RWPE1 (cell line): ENCODE measurements at regions not wholly inside any gene's neighbourhood (a gene's known extent, or its start where the extent isn't known, plus 50 kb on each side); places are given as distances from the start of the nearest gene placed in this dataset.
A peak's percentile ranks its signal among the peaks of the same experiment; 100 is the strongest.

Experiments
- CTCF ChIA-PET: fragments of 350-600 bp; sonication (Branson Sonifier 250); formaldehyde crosslinking; extraction: SDS; loops from one replicate; lab custom pipeline; 2021; lab: Yijun Ruan, JAX
- POLR2A ChIA-PET: fragments of 400-600 bp; formaldehyde crosslinking; extraction: SDS; loops from one replicate; lab custom pipeline; 2020; ENCODE audit warnings: antibody characterized with exemption; ENCODE audit not compliant: low non-redundant PET; lab: Yijun Ruan, JAX
- DNase-seq: peaks from one replicate; pipeline ENCODE4 v3.0.0; 2012; ENCODE audit warnings: low spot score
- H3K27ac ChIP-seq: fragments of 450-650 bp; 2 replicates; pipeline ENCODE4 v1.5.1; 2017
- TF ChIP-seq, protein P1 (sequence below): fragments of 450-650 bp; conservative IDR thresholded peaks from 2 replicates; pipeline ENCODE4 v1.5.1; 2017; ENCODE audit warnings: low read depth, mild to moderate bottlenecking

DNA sequence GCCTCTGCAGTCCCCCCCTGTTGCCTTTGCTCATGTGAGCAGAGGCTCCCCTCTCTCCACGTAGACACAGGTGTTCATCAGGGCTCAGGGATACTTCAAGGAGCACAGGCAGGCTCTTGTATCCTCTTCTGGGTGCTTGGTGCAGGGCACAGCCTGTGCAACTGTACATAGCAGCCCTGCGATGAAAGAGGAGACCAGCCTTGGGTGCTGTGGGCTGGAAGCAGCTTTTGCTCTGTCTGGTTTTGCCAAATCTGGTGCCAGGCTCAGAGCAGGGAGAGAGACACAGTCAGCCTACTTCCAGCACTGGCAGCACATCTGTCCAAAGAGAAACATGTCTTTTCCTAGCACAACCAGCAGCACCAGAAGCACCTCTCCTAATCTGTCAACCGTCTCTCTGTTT, 132.1 kb downstream of the ETS2 start:
- no peak for DNase-seq
- TF ChIP-seq, protein P1, sequence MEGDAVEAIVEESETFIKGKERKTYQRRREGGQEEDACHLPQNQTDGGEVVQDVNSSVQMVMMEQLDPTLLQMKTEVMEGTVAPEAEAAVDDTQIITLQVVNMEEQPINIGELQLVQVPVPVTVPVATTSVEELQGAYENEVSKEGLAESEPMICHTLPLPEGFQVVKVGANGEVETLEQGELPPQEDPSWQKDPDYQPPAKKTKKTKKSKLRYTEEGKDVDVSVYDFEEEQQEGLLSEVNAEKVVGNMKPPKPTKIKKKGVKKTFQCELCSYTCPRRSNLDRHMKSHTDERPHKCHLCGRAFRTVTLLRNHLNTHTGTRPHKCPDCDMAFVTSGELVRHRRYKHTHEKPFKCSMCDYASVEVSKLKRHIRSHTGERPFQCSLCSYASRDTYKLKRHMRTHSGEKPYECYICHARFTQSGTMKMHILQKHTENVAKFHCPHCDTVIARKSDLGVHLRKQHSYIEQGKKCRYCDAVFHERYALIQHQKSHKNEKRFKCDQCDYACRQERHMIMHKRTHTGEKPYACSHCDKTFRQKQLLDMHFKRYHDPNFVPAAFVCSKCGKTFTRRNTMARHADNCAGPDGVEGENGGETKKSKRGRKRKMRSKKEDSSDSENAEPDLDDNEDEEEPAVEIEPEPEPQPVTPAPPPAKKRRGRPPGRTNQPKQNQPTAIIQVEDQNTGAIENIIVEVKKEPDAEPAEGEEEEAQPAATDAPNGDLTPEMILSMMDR = no peak
- H3K27ac ChIP-seq = no peak overlapping the region
- ChIA-PET CTCF (no interaction called here), POLR2A (no interaction called here)

DNA sequence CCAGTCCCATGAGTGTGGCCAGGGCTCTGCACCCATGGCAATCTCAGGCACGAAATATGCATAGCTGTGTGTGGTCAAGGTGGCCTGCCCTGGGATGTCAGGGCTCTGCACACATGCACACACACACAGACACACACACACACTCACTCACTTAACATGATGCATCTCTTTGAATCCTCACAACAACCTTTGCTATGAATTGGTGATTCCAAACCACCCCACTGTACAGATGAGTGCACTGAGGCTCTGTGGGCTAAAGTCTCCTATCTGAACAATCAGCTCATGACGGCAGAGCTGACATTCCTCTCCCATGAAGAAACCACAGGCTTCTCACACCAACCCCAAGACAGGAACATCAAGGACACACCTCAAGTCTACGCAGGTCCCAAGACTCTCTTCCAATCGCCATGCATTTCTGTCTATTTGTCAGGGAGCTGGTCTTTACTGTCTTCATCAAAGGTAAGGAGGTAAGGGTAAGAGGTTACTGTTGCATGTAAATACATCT, 131.6 kb downstream of the ETS2 start:
- ChIA-PET POLR2A (no interaction called here), CTCF (no interaction called here)
- TF ChIP-seq, protein P1 = no peak
- no peak for DNase-seq
- no peak overlapping the region for H3K27ac ChIP-seq

DNA sequence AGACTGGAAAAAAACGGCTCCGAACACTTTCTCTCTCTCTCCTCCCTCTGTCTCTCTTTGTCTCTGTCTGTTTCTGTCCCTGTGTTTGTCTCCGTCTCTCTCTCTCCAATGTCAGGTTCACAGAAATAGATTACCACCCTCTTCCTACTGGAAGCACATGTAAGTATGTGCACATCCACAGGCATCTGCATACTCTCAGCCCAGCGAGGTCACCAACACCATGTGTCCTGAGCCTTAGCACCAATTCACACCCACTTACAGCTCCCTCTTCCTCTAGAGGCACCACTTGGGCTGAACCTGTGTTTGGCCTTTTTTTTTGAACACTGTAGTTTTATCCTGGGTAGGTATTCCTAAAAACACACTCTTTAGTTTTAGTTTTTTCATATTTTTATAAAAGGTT, 130.5 kb downstream of the ETS2 start:
- TF ChIP-seq, protein P1 = no peak
- POLR2A ChIA-PET = no interaction called here
- DNase-seq = no peak
- CTCF ChIA-PET = interaction anchor here (0.6 kb wide), 1 partner anchor 767 kb away, joined by 3 read pairs; no protein-coding TSS in a partner anchor
- no peak overlapping the region for H3K27ac ChIP-seq

DNA sequence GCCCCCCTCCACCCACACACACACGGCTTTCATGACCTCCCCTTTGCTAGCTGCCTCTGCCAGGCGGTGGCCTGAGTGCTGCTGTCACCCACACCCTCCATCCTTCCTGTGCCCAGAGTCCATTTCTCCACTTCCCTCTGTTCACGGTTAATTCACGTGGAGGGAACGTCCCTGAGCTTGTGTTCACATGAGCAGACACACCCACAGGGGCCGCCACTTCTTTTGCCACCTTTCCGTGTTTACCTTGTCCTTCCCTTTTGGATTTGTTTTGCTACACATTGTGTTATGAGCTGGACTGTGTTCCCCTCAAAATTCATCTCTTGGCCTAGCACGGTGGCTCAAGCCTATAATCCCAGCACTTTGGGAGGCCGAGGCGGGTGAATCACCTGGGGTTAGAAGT, 128.0 kb downstream of the ETS2 start:
- no peak overlapping the region for H3K27ac ChIP-seq
- POLR2A ChIA-PET = no interaction called here
- TF ChIP-seq, protein P1 = no peak
- CTCF ChIA-PET = no interaction called here
- DNase-seq = no peak

DNA sequence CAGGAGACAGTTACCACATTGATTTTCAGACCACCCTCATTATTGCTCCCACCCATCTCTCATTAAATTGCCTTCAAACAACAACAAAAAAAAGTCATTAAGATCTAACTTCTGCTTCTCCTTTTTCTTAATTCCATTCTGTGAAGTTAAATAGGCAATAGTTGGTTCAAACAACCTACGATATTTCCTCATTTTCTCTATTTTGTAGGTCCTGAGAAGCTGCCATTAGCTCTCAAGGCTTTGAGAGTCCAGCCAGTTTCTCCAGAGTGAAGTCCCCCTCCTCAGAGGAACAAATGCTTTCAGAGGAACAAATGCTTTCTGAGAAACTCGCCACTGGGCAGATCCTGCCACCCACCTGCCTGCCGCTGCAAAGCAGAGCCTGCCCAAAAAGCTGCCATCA, 125.6 kb downstream of the ETS2 start:
- DNase-seq = no peak
- CTCF ChIA-PET = no interaction called here
- TF ChIP-seq, protein P1 = no peak
- H3K27ac ChIP-seq = no peak overlapping the region
- POLR2A ChIA-PET = no interaction called here

DNA sequence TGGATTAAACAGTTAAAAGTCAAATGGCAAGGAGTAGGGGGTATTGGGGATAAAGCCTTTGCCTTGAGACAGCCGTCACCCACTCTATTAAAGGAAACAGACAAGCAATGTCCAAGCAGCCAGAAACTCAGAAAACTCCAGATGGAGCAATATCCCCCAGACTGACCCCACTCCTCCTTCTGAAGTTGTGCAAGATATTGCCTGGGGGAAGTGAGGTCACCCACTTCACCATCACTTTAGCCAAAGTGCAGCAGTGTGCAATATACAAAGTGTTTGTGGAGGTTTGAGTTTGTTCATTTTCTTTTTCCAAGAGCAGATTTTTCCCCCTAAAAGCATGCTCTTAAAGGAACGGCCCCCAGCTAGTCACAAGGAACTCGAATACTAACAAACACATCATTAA, 125.1 kb downstream of the ETS2 start:
- POLR2A ChIA-PET = no interaction called here
- peak overlapping the region; percentile 41; the same call in 1 of the 2 replicates for H3K27ac ChIP-seq
- TF ChIP-seq, protein P1 = no peak
- CTCF ChIA-PET = no interaction called here
- DNase-seq = no peak
